ENCODE measurements at regions not wholly inside any gene's neighbourhood (a gene's known extent, or its start where the extent isn't known, plus 50 kb on each side); places are given as distances from the start of the nearest gene placed in this dataset.

DNA sequence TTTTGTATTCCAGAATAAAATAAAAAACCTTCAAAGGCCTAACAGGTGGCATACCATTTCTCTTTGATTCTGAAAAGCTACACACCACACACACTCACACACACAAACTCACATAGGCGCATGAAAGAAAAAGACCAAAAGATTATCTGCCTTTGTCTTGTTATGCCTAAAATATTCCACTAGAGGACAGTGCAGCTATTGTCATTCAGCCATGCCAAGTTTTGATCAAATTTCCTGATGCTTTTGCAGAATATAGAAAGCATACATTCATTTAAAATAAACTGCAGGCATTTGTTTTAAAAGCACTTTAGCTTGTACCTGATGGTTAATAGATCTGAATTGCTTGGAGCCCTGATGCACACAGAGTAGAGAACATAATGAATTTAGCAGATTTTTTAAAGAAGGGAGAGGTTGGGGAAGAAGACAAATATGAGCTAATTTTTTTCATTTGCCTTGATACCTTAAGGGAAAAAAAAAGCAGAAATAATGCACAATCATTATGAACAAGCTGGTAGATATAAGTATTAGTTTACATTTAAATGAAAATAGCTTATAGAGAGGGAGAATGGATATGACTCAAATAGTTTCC is 1766.9 kb upstream of the SEL1L start:
- intact Hi-C loops (cut with micrococcal nuclease; ENCODE audit: unreplicated experiment), result loop anchor here (1.0 to 2.0 kb wide), 2 partner anchors 163 to 1028 kb away; no protein-coding TSS in a partner anchor
- no peaks in the 10 kb centered on the region for H3K36me3 Mint-ChIP-seq (ENCODE audit: insufficient read depth, unreplicated experiment)
- H3K9me3 Mint-ChIP-seq (ENCODE audit: unreplicated experiment), result no peaks in the 10 kb centered on the region
- peaks cover 6% of the 10 kb centered on the region for H3K27me3 Mint-ChIP-seq (ENCODE audit: insufficient read depth, unreplicated experiment)
- no peak overlapping the region for H3K27ac Mint-ChIP-seq (ENCODE audit: unreplicated experiment)
- Histone ChIP-seq H3K9me3 (no peaks in the 10 kb centered on the region), H3K4me3 (ENCODE audit: low read depth, low read length) (no peak overlapping the region), H3K4me1 (no peaks in the 10 kb centered on the region), H3K27me3 (replicated peaks; ENCODE audit: control insufficient read depth, insufficient read depth, low read length) (no peaks in the 10 kb centered on the region), H3K36me3 (ENCODE audit: control insufficient read depth, insufficient read depth, low read length) (no peaks in the 10 kb centered on the region)
- no TSS peak for BruUV-seq (replicated peaks)
- POLR2A ChIA-PET, result no interaction called here
- no peak overlapping the region for H3K4me3 Mint-ChIP-seq (ENCODE audit: unreplicated experiment)
- TF ChIP-seq, protein P1, sequence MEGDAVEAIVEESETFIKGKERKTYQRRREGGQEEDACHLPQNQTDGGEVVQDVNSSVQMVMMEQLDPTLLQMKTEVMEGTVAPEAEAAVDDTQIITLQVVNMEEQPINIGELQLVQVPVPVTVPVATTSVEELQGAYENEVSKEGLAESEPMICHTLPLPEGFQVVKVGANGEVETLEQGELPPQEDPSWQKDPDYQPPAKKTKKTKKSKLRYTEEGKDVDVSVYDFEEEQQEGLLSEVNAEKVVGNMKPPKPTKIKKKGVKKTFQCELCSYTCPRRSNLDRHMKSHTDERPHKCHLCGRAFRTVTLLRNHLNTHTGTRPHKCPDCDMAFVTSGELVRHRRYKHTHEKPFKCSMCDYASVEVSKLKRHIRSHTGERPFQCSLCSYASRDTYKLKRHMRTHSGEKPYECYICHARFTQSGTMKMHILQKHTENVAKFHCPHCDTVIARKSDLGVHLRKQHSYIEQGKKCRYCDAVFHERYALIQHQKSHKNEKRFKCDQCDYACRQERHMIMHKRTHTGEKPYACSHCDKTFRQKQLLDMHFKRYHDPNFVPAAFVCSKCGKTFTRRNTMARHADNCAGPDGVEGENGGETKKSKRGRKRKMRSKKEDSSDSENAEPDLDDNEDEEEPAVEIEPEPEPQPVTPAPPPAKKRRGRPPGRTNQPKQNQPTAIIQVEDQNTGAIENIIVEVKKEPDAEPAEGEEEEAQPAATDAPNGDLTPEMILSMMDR (IDR thresholded peaks at IDR 0.05; ENCODE audit: insufficient read depth in 1 of 2, low read depth in 1 of 2, low read length in 1 of 2, severe bottlenecking in 1 of 2, unreplicated experiment in 1 of 2), result peak; percentile 56 to 80
- CTCF ChIA-PET, result no interaction called here
- DNase-seq, result peak in 1 of 2 experiments; percentile 11
- no peaks in the 10 kb centered on the region for H3K4me1 Mint-ChIP-seq (ENCODE audit: low read depth, unreplicated experiment)

DNA sequence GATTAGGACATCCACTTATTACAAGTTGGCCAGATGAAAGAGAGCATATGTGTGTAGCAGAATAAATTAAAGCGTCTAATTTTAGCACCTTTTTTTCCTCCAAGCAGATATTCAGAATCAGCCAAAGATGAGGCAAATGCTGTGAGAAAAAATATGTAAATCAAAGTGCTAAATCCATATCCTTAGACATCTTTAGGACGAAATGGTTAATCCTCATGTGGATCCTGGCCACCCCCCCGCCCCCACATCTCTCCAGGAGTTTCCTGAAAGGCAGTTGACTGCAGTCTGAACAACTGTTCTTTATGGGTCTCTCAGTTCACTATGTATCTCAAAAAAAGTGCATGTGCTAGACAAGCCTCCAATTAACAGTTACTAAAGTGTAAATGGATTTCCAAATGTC is 1768.1 kb upstream of the SEL1L start:
- intact Hi-C loops (cut with micrococcal nuclease; ENCODE audit: unreplicated experiment), result loop anchor here (2.0 kb wide), 1 partner anchor 1027 kb away; no protein-coding TSS in a partner anchor
- POLR2A ChIA-PET, result no interaction called here
- Mint-ChIP-seq H3K27me3 (ENCODE audit: insufficient read depth, unreplicated experiment) (peaks cover 3% of the 10 kb centered on the region), H3K4me3 (ENCODE audit: unreplicated experiment) (no peak overlapping the region), H3K27ac (ENCODE audit: unreplicated experiment) (no peak overlapping the region), H3K9me3 (ENCODE audit: unreplicated experiment) (no peaks in the 10 kb centered on the region), H3K4me1 (ENCODE audit: low read depth, unreplicated experiment) (no peaks in the 10 kb centered on the region), H3K36me3 (ENCODE audit: insufficient read depth, unreplicated experiment) (no peaks in the 10 kb centered on the region)
- no peaks in the 10 kb centered on the region for H3K4me1 ChIP-seq
- H3K4me3 ChIP-seq (ENCODE audit: low read depth, low read length), result no peak overlapping the region
- TF ChIP-seq, protein P1 (IDR thresholded peaks at IDR 0.05; ENCODE audit: insufficient read depth in 1 of 2, low read depth in 1 of 2, low read length in 1 of 2, severe bottlenecking in 1 of 2, unreplicated experiment in 1 of 2), result no peak
- H3K36me3 ChIP-seq (ENCODE audit: control insufficient read depth, insufficient read depth, low read length), result no peaks in the 10 kb centered on the region
- no peaks in the 10 kb centered on the region for H3K27me3 ChIP-seq (replicated peaks; ENCODE audit: control insufficient read depth, insufficient read depth, low read length)
- no TSS peak for BruUV-seq (replicated peaks)
- no peak for DNase-seq
- no peaks in the 10 kb centered on the region for H3K9me3 ChIP-seq
- CTCF ChIA-PET, result no interaction called here

DNA sequence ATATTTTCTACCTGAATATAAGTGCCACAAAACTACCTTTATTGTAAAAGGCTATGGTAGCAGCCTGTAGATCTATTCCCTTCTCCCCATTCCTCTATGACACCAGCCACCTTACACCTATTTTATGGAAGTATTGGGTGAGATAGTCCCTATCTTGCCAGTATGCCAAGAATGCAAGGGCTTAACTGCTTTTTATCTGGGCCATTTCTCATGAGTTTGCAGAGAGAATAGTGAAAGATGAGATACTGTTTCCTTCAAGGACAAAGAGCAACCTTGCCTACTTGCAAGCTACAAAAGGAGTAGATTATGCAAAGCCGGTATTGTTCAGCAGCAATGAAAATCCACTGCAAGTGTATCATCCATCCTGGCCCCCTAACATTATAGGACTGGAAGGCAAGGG is 1775.6 kb upstream of the SEL1L start:
- H3K27ac Mint-ChIP-seq (ENCODE audit: unreplicated experiment), result no peak overlapping the region
- no peaks in the 10 kb centered on the region for H3K4me1 Mint-ChIP-seq (ENCODE audit: low read depth, unreplicated experiment)
- ChIA-PET POLR2A (no interaction called here), CTCF (no interaction called here)
- H3K27me3 ChIP-seq (replicated peaks; ENCODE audit: control insufficient read depth, insufficient read depth, low read length), result no peaks in the 10 kb centered on the region
- no peak for DNase-seq
- H3K4me3 Mint-ChIP-seq (ENCODE audit: unreplicated experiment), result no peak overlapping the region
- no peaks in the 10 kb centered on the region for H3K27me3 Mint-ChIP-seq (ENCODE audit: insufficient read depth, unreplicated experiment)
- no peak overlapping the region for H3K4me3 ChIP-seq (ENCODE audit: low read depth, low read length)
- H3K9me3 ChIP-seq, result no peaks in the 10 kb centered on the region
- no TSS peak for BruUV-seq (replicated peaks)
- no peaks in the 10 kb centered on the region for H3K36me3 ChIP-seq (ENCODE audit: control insufficient read depth, insufficient read depth, low read length)
- TF ChIP-seq, protein P1 (IDR thresholded peaks at IDR 0.05; ENCODE audit: insufficient read depth in 1 of 2, low read depth in 1 of 2, low read length in 1 of 2, severe bottlenecking in 1 of 2, unreplicated experiment in 1 of 2), result no peak
- no peaks in the 10 kb centered on the region for H3K36me3 Mint-ChIP-seq (ENCODE audit: insufficient read depth, unreplicated experiment)
- intact Hi-C loops (cut with micrococcal nuclease; ENCODE audit: unreplicated experiment), result no loop called here
- no peaks in the 10 kb centered on the region for H3K9me3 Mint-ChIP-seq (ENCODE audit: unreplicated experiment)
- H3K4me1 ChIP-seq, result no peaks in the 10 kb centered on the region

Measured in Caco-2 (cell line).